ENCODE measurements at regions not wholly inside any gene's neighbourhood (a gene's known extent, or its start where the extent isn't known, plus 50 kb on each side); places are given as distances from the start of the nearest gene placed in this dataset.
A peak's percentile ranks its signal among the peaks of the same experiment; 100 is the strongest.

- no peak overlapping the region for H3K4me3 ChIP-seq (ENCODE audit: low read length)
- DNase-seq (ENCODE audit: low read depth) = no peak
- no peak for TF ChIP-seq CTCF (conservative IDR thresholded peaks at IDR 0.05; ENCODE audit: low read length)
These were observed 57.2 kb upstream of the MAFB start for GRCh38 chr20:40746251-40746650.

- no peak for DNase-seq (ENCODE audit: low read depth)
- no peak overlapping the region for H3K4me3 ChIP-seq (ENCODE audit: low read length)
- no peak for TF ChIP-seq CTCF (conservative IDR thresholded peaks at IDR 0.05; ENCODE audit: low read length)
These were observed 59.1 kb upstream of the MAFB start for GRCh38 chr20:40748182-40748581.

- DNase-seq (ENCODE audit: low read depth) = no peak
- no peak overlapping the region for H3K4me3 ChIP-seq (ENCODE audit: low read length)
- TF ChIP-seq CTCF (conservative IDR thresholded peaks at IDR 0.05; ENCODE audit: low read length) = no peak
These were observed 61.0 kb upstream of the MAFB start for GRCh38 chr20:40749985-40750506.

- no peak for TF ChIP-seq CTCF (conservative IDR thresholded peaks at IDR 0.05; ENCODE audit: low read length)
- DNase-seq (ENCODE audit: low read depth) = no peak
- no peak overlapping the region for H3K4me3 ChIP-seq (ENCODE audit: low read length)
These were observed 61.6 kb upstream of the MAFB start for GRCh38 chr20:40750541-40751035.

- DNase-seq (ENCODE audit: low read depth) = no peak
- TF ChIP-seq CTCF (conservative IDR thresholded peaks at IDR 0.05; ENCODE audit: low read length) = no peak
- H3K4me3 ChIP-seq (ENCODE audit: low read length) = no peak overlapping the region
These were observed 64.4 kb upstream of the MAFB start for GRCh38 chr20:40753472-40753871.

GRCh38 chr20:40754339-40754943 is 65.4 kb upstream of the MAFB start:
- no peak overlapping the region for H3K4me3 ChIP-seq (ENCODE audit: low read length)
- no peak for TF ChIP-seq CTCF (conservative IDR thresholded peaks at IDR 0.05; ENCODE audit: low read length)
- peak; percentile 6 for DNase-seq (ENCODE audit: low read depth)

- H3K4me3 ChIP-seq (ENCODE audit: low read length) = no peak overlapping the region
- DNase-seq (ENCODE audit: low read depth) = no peak
- TF ChIP-seq CTCF (conservative IDR thresholded peaks at IDR 0.05; ENCODE audit: low read length) = no peak
These were observed 68.1 kb upstream of the MAFB start for GRCh38 chr20:40757087-40757486.

All from AG10803 (cell line).